Common myeloid progenitor, CD34-positive (primary cell): ENCODE measurements at regions not wholly inside any gene's neighbourhood (a gene's known extent, or its start where the extent isn't known, plus 50 kb on each side); places are given as distances from the start of the nearest gene placed in this dataset.

ENCODE experiments used
- CTCF ChIA-PET: fragments of 350-600 bp; sonication (Branson Sonifier 250); formaldehyde crosslinking; loops from one replicate; lab custom pipeline; 2021; ENCODE audit warnings: antibody characterized with exemption; lab: Charles Lee
- POLR2A ChIA-PET: fragments of 350-600 bp; sonication (Branson Sonifier 250); formaldehyde crosslinking; loops from one replicate; lab custom pipeline; 2021; ENCODE audit warnings: antibody characterized with exemption; lab: Charles Lee
- DNase-seq, 3 donors: peaks; one replicate each; pipeline versions ENCODE4 v3.0.0 to v3.0.0-alpha.2; 2013
- H3K27ac ChIP-seq, 2 experiments: 1 replicate in 1 of 2; 2 replicates in 1 of 2; pipeline ENCODE4 v1.7.0; 2013; ENCODE audit warnings: inconsistent platforms in 2 of 2, low read length in 2 of 2, mild to moderate bottlenecking in 2 of 2, low read depth in 1 of 2, moderate library complexity in 1 of 2; ENCODE audit not compliant: severe bottlenecking in 2 of 2, insufficient read depth in 1 of 2, poor library complexity in 1 of 2
- H3K27me3 ChIP-seq, 5 experiments: replicated peaks in 2 of 5; 1 replicate in 3 of 5; 2 replicates in 2 of 5; pipeline versions ENCODE4 v1.6.1 to v1.7.0; 2013; ENCODE audit warnings: low read length in 4 of 5, mild to moderate bottlenecking in 2 of 5, moderate library complexity in 2 of 5, inconsistent platforms in 1 of 5; ENCODE audit not compliant: insufficient read depth in 5 of 5, control insufficient read depth in 4 of 5
- H3K36me3 ChIP-seq, 4 experiments: 1 replicate in 2 of 4; 2 replicates in 2 of 4; pipeline versions ENCODE4 v1.6.1 to v1.7.0; 2013; ENCODE audit warnings: low read length in 3 of 4, control low read depth in 1 of 4, mild to moderate bottlenecking in 1 of 4; ENCODE audit not compliant: control insufficient read depth in 4 of 4, insufficient read depth in 4 of 4
- H3K4me1 ChIP-seq, 4 experiments: 1 replicate in 3 of 4; 2 replicates in 1 of 4; pipeline versions ENCODE4 v1.6.1 to v1.7.1; 2013; ENCODE audit warnings: low read length in 3 of 4, mild to moderate bottlenecking in 3 of 4, control low read depth in 1 of 4, inconsistent platforms in 1 of 4, moderate library complexity in 1 of 4; ENCODE audit not compliant: control insufficient read depth in 4 of 4, insufficient read depth in 4 of 4; ENCODE audit errors: control extremely low read depth in 1 of 4
- H3K4me3 ChIP-seq, 7 experiments: 1 replicate in 4 of 7; 2 replicates in 3 of 7; pipeline versions ENCODE4 v1.5.1 to v1.7.0; 2013; ENCODE audit warnings: mild to moderate bottlenecking in 7 of 7, low read length in 6 of 7, moderate library complexity in 6 of 7, inconsistent platforms in 2 of 7, low read depth in 2 of 7, control low read depth in 1 of 7; ENCODE audit not compliant: insufficient read depth in 4 of 7, control insufficient read depth in 1 of 7; ENCODE audit errors: extremely low read depth in 1 of 7
- H3K9me3 ChIP-seq, 5 experiments: 1 replicate in 4 of 5; 2 replicates in 1 of 5; pipeline versions ENCODE4 v1.6.1 to v1.7.1; 2013; ENCODE audit warnings: low read length in 4 of 5, mild to moderate bottlenecking in 2 of 5, inconsistent platforms in 1 of 5, low read depth in 1 of 5, moderate library complexity in 1 of 5; ENCODE audit not compliant: control insufficient read depth in 4 of 5, insufficient read depth in 2 of 5; ENCODE audit errors: control extremely low read depth in 1 of 5
- WGBS: methylation state at CpG from one replicate; pipeline ENCODE4 v1.1.5; 2013; ENCODE audit not compliant: insufficient coverage; 5-methylcytosine and 5-hydroxymethylcytosine counted together

DNA sequence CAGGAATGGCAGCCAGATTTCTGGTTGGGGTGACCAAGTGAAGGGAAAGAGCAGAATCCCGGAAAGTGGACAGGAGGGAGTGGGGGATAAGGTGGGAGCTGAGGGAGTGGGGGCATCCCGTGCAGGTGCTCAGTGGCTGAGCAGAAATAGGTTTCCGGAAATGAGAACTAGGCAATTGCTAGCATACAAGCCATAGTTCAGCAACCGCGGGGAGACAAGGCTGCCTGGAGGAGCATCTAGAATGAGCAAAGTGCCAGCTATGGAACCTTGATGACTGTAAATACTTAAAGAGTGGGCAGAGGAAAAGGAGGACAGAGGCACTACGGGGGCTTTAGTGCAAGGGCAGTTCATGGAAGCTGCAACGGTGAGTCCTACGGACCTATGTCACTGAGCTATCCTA is 220.2 kb downstream of the BCL11A start:
- no peak for DNase-seq
- no peaks in the 10 kb centered on the region for H3K9me3 ChIP-seq
- H3K36me3 ChIP-seq = no peaks in the 10 kb centered on the region
- no peak overlapping the region for H3K27ac ChIP-seq
- no peak overlapping the region for H3K4me3 ChIP-seq
- WGBS = 91% methylated on average over 4 of the region's 8 CpGs
- ChIA-PET CTCF (interaction anchor here (1.0 to 2.1 kb wide), 2 partner anchors 9 to 15 kb away, joined by 3 to 5 read pairs; no protein-coding TSS in a partner anchor), POLR2A (no interaction called here)
- no peaks in the 10 kb centered on the region for H3K27me3 ChIP-seq
- peaks cover 8 to 24% (median 18%) of the 10 kb centered on the region in 4 experiments for H3K4me1 ChIP-seq

DNA sequence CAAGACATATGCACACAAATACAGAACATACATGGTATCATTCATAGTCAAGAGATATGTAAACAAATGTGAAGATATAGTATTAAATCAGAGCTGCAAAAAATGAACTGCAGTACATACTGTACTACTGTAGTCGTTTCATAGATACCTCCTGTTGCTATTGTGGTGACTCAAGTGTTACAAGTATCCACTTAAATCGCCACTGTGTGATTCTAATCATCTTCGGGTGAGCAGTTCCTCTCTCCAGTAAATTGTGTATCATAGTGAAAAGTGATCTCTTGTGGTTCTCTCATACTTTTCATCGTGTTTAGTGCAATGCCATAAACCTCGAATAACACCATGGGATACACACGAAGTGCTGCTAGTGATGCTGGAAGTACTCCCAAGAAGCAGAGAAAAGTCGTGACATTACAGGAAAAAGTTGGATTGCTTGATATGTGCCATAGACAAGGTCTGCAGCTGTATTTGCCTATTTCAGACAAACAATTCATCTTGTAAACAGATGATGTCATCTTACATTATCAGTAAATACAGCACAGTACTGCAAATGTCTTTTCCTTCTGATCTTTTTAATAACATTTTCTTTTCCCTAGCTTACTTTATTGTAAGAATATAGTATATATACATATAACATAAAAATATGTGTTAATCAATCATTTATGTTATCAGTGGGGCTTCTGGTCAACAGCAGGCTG is 222.2 kb downstream of the BCL11A start:
- Histone ChIP-seq H3K27me3 (no peaks in the 10 kb centered on the region), H3K36me3 (no peaks in the 10 kb centered on the region), H3K4me3 (no peak overlapping the region), H3K9me3 (peaks cover 0 to 3% (median 0%) of the 10 kb centered on the region in 5 experiments), H3K27ac (no peak overlapping the region), H3K4me1 (peaks cover 3 to 16% (median 10%) of the 10 kb centered on the region in 4 experiments)
- CTCF ChIA-PET = interaction anchor here (1.4 kb wide), 1 partner anchor 11 kb away, joined by 3 read pairs; no protein-coding TSS in a partner anchor
- POLR2A ChIA-PET = no interaction called here
- 97% methylated on average over 5 of the region's 7 CpGs for WGBS
- peak in 1 of 3 donors; percentile 49 for DNase-seq

DNA sequence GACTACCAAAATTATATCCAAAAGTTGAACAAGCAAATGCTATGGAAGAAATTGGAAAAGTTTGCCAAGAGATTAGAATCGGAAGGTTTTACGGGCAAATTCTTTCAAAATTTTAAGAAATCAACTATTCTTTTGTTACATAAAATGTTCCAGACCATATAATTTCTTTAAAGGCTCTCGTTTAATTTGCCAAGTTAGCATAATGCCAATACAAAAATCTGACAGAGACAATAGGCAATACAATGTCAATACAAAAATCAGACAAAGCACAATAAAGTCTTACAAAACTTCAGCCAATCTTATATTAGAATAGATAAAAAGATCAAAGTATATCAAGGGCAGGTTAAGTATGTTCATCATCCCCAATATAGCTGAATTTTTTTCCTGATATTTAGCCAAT is 224.2 kb downstream of the BCL11A start:
- ChIA-PET CTCF (interaction anchor here (1.7 kb wide), 1 partner anchor 12 kb away, joined by 4 read pairs; no protein-coding TSS in a partner anchor), POLR2A (no interaction called here)
- 100% methylated on average over 3 of the region's 3 CpGs for WGBS
- no peaks in the 10 kb centered on the region for H3K4me1 ChIP-seq
- H3K9me3 ChIP-seq = peaks cover 0 to 15% (median 3%) of the 10 kb centered on the region in 5 experiments
- no peaks in the 10 kb centered on the region for H3K36me3 ChIP-seq
- no peak for DNase-seq
- H3K27ac ChIP-seq = no peak overlapping the region
- H3K27me3 ChIP-seq = no peaks in the 10 kb centered on the region
- H3K4me3 ChIP-seq = no peak overlapping the region

DNA sequence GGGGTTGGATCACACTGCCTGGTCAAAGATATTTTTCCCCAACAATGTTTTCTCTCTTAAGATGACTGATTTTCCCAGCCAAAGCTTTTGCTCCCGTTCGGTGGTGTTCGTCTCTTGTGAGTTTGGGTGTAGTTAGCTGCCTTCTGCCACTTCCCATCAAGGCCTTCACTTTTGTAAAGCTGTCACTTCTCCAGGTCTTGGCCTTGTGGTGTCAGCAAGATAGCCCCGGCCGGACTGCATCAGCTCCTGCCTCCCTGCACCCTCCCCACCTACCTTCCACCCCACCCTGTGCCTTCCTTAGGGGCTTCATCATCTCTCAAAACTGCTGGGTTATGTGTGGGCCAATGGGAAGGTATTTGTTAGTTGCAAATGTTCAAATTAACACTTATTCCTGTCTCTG is 228.9 kb downstream of the BCL11A start:
- CTCF ChIA-PET = interaction anchor here (1.1 kb wide), 1 partner anchor 9 kb away, joined by 3 read pairs; no protein-coding TSS in a partner anchor
- WGBS = no CpG with 5 or more reads among the region's 5 CpGs
- POLR2A ChIA-PET = no interaction called here
- Histone ChIP-seq H3K27ac (no peak overlapping the region), H3K9me3 (peaks cover 0 to 15% (median 3%) of the 10 kb centered on the region in 5 experiments), H3K4me1 (no peaks in the 10 kb centered on the region), H3K4me3 (no peak overlapping the region), H3K27me3 (no peaks in the 10 kb centered on the region), H3K36me3 (no peaks in the 10 kb centered on the region)
- DNase-seq = no peak

DNA sequence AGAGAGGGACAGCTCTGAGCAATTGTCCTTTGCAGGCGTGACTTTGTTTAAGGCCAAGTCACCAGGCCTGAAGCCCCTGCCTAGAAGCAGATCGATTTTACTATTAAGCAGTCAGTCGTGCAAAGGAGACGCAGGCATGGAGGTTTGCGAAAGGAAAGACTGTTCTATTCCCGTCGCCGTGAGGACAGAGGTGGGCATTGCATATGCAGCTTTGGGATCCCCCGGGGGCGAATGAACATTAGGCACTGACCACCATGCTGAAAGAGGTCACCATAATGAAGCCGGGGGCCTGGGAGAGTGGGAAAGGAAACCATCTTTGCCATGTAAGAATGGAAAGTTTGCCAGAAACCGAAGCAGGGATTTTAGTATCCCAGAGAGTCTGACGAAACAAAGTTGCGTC is 231.6 kb downstream of the BCL11A start:
- POLR2A ChIA-PET = no interaction called here
- DNase-seq = no peak
- CTCF ChIA-PET = interaction anchor here (1.1 to 1.2 kb wide), 2 partner anchors 16 to 31 kb away, joined by 3 to 4 read pairs; no protein-coding TSS in a partner anchor

GRCh38 chr2:60320724-60321123 is 232.7 kb downstream of the BCL11A start:
- DNase-seq = no peak
- CTCF ChIA-PET = interaction anchor here (1.2 kb wide), 1 partner anchor 33 kb away, joined by 4 read pairs; no protein-coding TSS in a partner anchor
- peaks cover 0 to 7% (median under 1%) of the 10 kb centered on the region in 5 experiments for H3K9me3 ChIP-seq

More for the DNA sequence above, 231.6 kb downstream of the BCL11A start:
- H3K27ac ChIP-seq = no peak overlapping the region
- H3K9me3 ChIP-seq = peaks cover 0 to 15% (median 3%) of the 10 kb centered on the region in 5 experiments
- 97% methylated on average over 14 of the region's 14 CpGs for whole genome bisulfite sequencing
- H3K4me3 ChIP-seq = no peak overlapping the region
- H3K36me3 ChIP-seq = no peaks in the 10 kb centered on the region
- no peaks in the 10 kb centered on the region for H3K27me3 ChIP-seq
- H3K4me1 ChIP-seq = peaks cover 0 to 1% (median 0%) of the 10 kb centered on the region in 4 experiments

GRCh38 chr2:60319031-60319547 is 234.4 kb downstream of the BCL11A start:
- CTCF ChIA-PET = interaction anchor here (0.9 to 1.6 kb wide), 2 partner anchors 15 to 23 kb away, joined by 3 to 5 read pairs; no protein-coding TSS in a partner anchor
- H3K27me3 ChIP-seq = no peaks in the 10 kb centered on the region
- peaks cover 0 to 1% (median 0%) of the 10 kb centered on the region in 5 experiments for H3K9me3 ChIP-seq
- POLR2A ChIA-PET = no interaction called here
- no peaks in the 10 kb centered on the region for H3K36me3 ChIP-seq
- DNase-seq = no peak
- H3K4me3 ChIP-seq = no peak overlapping the region
- H3K27ac ChIP-seq = no peak overlapping the region
- 88% methylated on average over 3 of the region's 3 CpGs for WGBS
- H3K4me1 ChIP-seq = peaks cover 0 to 5% (median 0%) of the 10 kb centered on the region in 4 experiments

More at GRCh38 chr2:60320724-60321123, 232.7 kb downstream of the BCL11A start:
- POLR2A ChIA-PET = no interaction called here
- Histone ChIP-seq H3K27ac (no peak overlapping the region), H3K4me1 (peaks cover 0 to 5% (median 0%) of the 10 kb centered on the region in 4 experiments), H3K4me3 (no peak overlapping the region), H3K27me3 (no peaks in the 10 kb centered on the region), H3K36me3 (no peaks in the 10 kb centered on the region)
- WGBS = 100% methylated on average over 1 of the region's 5 CpGs
